Prostate gland (tissue), 2 donors: ENCODE measurements at regions not wholly inside any gene's neighbourhood (a gene's known extent, or its start where the extent isn't known, plus 50 kb on each side); places are given as distances from the start of the nearest gene placed in this dataset.

Source experiments
- CTCF ChIP-seq, 4 experiments: fragments of 200-600 bp in 2 of 4; fragments of 450-650 bp in 2 of 4; sonication (generic) in 2 of 4; IDR thresholded peaks; 1 replicate in 3 of 4; 2 replicates in 1 of 4; pipeline ENCODE4 v1.5.1; 2016 to 2019; ENCODE audit warnings: antibody characterized with exemption in 4 of 4, mild to moderate bottlenecking in 2 of 4, moderate library complexity in 2 of 4
- POLR2AphosphoS5 ChIP-seq: sonication (generic); formaldehyde crosslinking; IDR thresholded peaks from one replicate; pipeline ENCODE4 v1.6.1; 2017; ENCODE audit warnings: antibody characterized with exemption

GRCh38 chr18:60506682-60507081 is 134.1 kb upstream of the MC4R start:
- no peak for TF ChIP-seq POLR2AphosphoS5
- no peak for TF ChIP-seq CTCF (IDR thresholded peaks at IDR 0.05)
